GM23248 (cell line): ENCODE measurements at regions not wholly inside any gene's neighbourhood (a gene's known extent, or its start where the extent isn't known, plus 50 kb on each side); places are given as distances from the start of the nearest gene placed in this dataset.
A peak's percentile ranks its signal among the peaks of the same experiment; 100 is the strongest.

ENCODE experiments used
- DNase-seq: peaks from one replicate; pipeline ENCODE4 v3.0.0-alpha.2; 2015
- H2AFZ ChIP-seq: fragments of 200-600 bp; sonication (generic); 2 replicates; pipeline ENCODE4 v1.6.1; 2016; ENCODE audit warnings: antibody characterized with exemption
- H3F3A ChIP-seq: fragments of 200-600 bp; sonication (generic); 2 replicates; pipeline ENCODE4 v1.6.1; 2016; ENCODE audit warnings: mild to moderate bottlenecking, antibody characterized with exemption, mixed run types; ENCODE audit not compliant: insufficient read depth
- H3K27ac ChIP-seq: fragments of 200-600 bp; sonication (generic); 2 replicates; pipeline ENCODE4 v1.5.1; 2016; ENCODE audit warnings: mild to moderate bottlenecking
- H3K27me3 ChIP-seq: fragments of 200-600 bp; sonication (generic); replicated peaks from 2 replicates; pipeline ENCODE4 v1.6.1; 2016; ENCODE audit warnings: mild to moderate bottlenecking; ENCODE audit not compliant: insufficient read depth
- H3K36me3 ChIP-seq: fragments of 200-600 bp; sonication (generic); 2 replicates; pipeline ENCODE4 v1.6.1; 2016; ENCODE audit warnings: low read depth, mild to moderate bottlenecking
- H3K4me1 ChIP-seq: fragments of 200-600 bp; sonication (generic); 2 replicates; pipeline ENCODE4 v1.6.1; 2016; ENCODE audit warnings: mild to moderate bottlenecking; ENCODE audit not compliant: insufficient read depth
- H3K4me2 ChIP-seq: fragments of 200-600 bp; sonication (generic); one replicate; pipeline ENCODE4 v1.6.1; 2016; ENCODE audit warnings: mild to moderate bottlenecking; ENCODE audit not compliant: unreplicated experiment
- H3K4me3 ChIP-seq: fragments of 200-600 bp; sonication (generic); 2 replicates; pipeline ENCODE4 v1.5.1; 2016; ENCODE audit warnings: mild to moderate bottlenecking
- H3K79me2 ChIP-seq: fragments of 200-600 bp; sonication (generic); 2 replicates; pipeline ENCODE4 v1.6.1; 2016; ENCODE audit warnings: mild to moderate bottlenecking; ENCODE audit not compliant: insufficient read depth
- H3K9ac ChIP-seq: fragments of 200-600 bp; sonication (generic); 2 replicates; pipeline ENCODE4 v1.6.1; 2016; ENCODE audit warnings: mild to moderate bottlenecking
- H3K9me2 ChIP-seq: fragments of 200-600 bp; sonication (generic); 2 replicates; pipeline ENCODE4 v1.6.1; 2016; ENCODE audit warnings: mixed run types, mild to moderate bottlenecking, moderate library complexity; ENCODE audit not compliant: insufficient read depth
- H3K9me3 ChIP-seq: fragments of 200-600 bp; sonication (generic); one replicate; pipeline ENCODE4 v1.6.1; 2017; ENCODE audit warnings: low read depth
- H4K20me1 ChIP-seq: fragments of 200-600 bp; sonication (generic); 2 replicates; pipeline ENCODE4 v1.6.0; 2016; ENCODE audit not compliant: insufficient read depth
- EZH2 ChIP-seq: fragments of 200-600 bp; sonication (generic); IDR thresholded peaks from 2 replicates; pipeline ENCODE4 v1.6.1; 2018; ENCODE audit warnings: antibody characterized with exemption, mild to moderate bottlenecking; ENCODE audit not compliant: insufficient read depth, poor library complexity, severe bottlenecking
- EZH2phosphoT487 ChIP-seq: fragments of 200-600 bp; sonication (generic); IDR thresholded peaks from 2 replicates; pipeline ENCODE4 v1.6.1; 2018; ENCODE audit warnings: antibody characterized with exemption, moderate library complexity, mild to moderate bottlenecking, low read depth; ENCODE audit not compliant: insufficient read depth
- WGBS, 2 experiments: methylation state at CpG; one replicate each; pipeline ENCODE4 v1.1.6; 2015 to 2017; ENCODE audit warnings: low lambda C conversion rate in 2 of 2, low coverage in 1 of 2; ENCODE audit errors: missing lambda C conversion rate in 2 of 2; 5-methylcytosine and 5-hydroxymethylcytosine counted together
- in situ Hi-C: fragments of 300-500 bp; cut with MboI; formaldehyde crosslinking; loops from 2 replicates; pipeline ENCODE4 v1.15.0; 2020

GRCh38 chr3:110314512-110315114 lies 757.0 kb upstream of the NECTIN3 start:
- Histone ChIP-seq H3K9me2 (no peaks in the 10 kb centered on the region), H4K20me1 (no peaks in the 10 kb centered on the region), H3K27ac (no peak overlapping the region), H3K4me3 (no peak overlapping the region), H2AFZ (peak overlapping the region; percentile 41; the same call in 1 of the 2 replicates), H3F3A (no peaks in the 10 kb centered on the region), H3K27me3 (no peaks in the 10 kb centered on the region), H3K4me1 (peaks cover 10% of the 10 kb centered on the region; the same call in 1 of the 2 replicates), H3K36me3 (no peaks in the 10 kb centered on the region), H3K9ac (no peak overlapping the region), H3K4me2 (no peak overlapping the region), H3K9me3 (no peaks in the 10 kb centered on the region), H3K79me2 (no peaks in the 10 kb centered on the region)
- in situ Hi-C loops, result loop anchor here (10.0 kb wide), 1 partner anchor 580 kb away; no protein-coding TSS in a partner anchor
- 30 to 40% methylated on average over 7 of the region's 7 CpGs for WGBS, 2 experiments
- TF ChIP-seq EZH2 (no peak), EZH2phosphoT487 (no peak)
- peak; percentile 78 for DNase-seq

DNA sequence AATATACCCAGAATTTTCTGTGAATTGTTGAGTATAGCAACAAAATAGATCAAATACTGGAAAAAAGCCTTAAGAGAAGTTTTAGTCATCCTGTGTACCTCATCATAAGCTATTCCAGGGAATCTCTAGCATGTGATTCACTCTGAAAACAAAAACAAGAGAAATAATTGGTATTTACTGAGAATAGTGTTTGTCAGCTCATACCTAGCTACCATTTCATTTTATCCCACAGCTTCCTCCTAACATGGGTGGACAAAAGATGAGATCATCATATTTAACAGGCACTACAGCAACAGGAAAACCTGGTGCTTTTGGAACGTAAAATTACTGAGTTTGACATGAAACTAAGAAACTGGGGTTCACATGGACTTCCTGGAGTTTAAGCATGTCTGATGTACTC lies 753.5 kb upstream of the NECTIN3 start:
- no peaks in the 10 kb centered on the region for H3F3A ChIP-seq
- no peaks in the 10 kb centered on the region for H3K9me2 ChIP-seq
- no peak overlapping the region for H3K4me2 ChIP-seq
- no peak overlapping the region for H3K27ac ChIP-seq
- H3K4me1 ChIP-seq, result peaks cover 10% of the 10 kb centered on the region; the same call in 1 of the 2 replicates
- H4K20me1 ChIP-seq, result no peaks in the 10 kb centered on the region
- TF ChIP-seq EZH2phosphoT487 (no peak), EZH2 (no peak)
- H2AFZ ChIP-seq, result peak overlapping the region; percentile 34
- H3K9ac ChIP-seq, result no peak overlapping the region
- 79 to 80% methylated on average over 1 of the region's 1 CpG for WGBS, 2 experiments
- in situ Hi-C loops, result loop anchor here (10.0 kb wide), 1 partner anchor 583 kb away; no protein-coding TSS in a partner anchor
- no peak overlapping the region for H3K4me3 ChIP-seq
- H3K36me3 ChIP-seq, result no peaks in the 10 kb centered on the region
- H3K27me3 ChIP-seq, result no peaks in the 10 kb centered on the region
- H3K79me2 ChIP-seq, result no peaks in the 10 kb centered on the region
- H3K9me3 ChIP-seq, result no peaks in the 10 kb centered on the region
- DNase-seq, result peak; percentile 21

- Histone ChIP-seq H4K20me1 (no peaks in the 10 kb centered on the region), H2AFZ (no peak overlapping the region), H3K4me3 (no peak overlapping the region), H3K27me3 (no peaks in the 10 kb centered on the region), H3F3A (peaks cover 12% of the 10 kb centered on the region), H3K79me2 (no peaks in the 10 kb centered on the region), H3K9me2 (no peaks in the 10 kb centered on the region), H3K27ac (no peak overlapping the region), H3K9me3 (no peaks in the 10 kb centered on the region), H3K4me2 (no peak overlapping the region), H3K9ac (no peak overlapping the region), H3K4me1 (peaks cover 10% of the 10 kb centered on the region), H3K36me3 (no peaks in the 10 kb centered on the region)
- in situ Hi-C loops, result no loop called here
- TF ChIP-seq EZH2, result no peak
- TF ChIP-seq EZH2phosphoT487, result no peak
- 41 to 45% methylated on average over 1 of the region's 1 CpG for WGBS, 2 experiments
- DNase-seq, result no peak
Observed at GRCh38 chr3:110323349-110323748, 748.3 kb upstream of the NECTIN3 start.

DNA sequence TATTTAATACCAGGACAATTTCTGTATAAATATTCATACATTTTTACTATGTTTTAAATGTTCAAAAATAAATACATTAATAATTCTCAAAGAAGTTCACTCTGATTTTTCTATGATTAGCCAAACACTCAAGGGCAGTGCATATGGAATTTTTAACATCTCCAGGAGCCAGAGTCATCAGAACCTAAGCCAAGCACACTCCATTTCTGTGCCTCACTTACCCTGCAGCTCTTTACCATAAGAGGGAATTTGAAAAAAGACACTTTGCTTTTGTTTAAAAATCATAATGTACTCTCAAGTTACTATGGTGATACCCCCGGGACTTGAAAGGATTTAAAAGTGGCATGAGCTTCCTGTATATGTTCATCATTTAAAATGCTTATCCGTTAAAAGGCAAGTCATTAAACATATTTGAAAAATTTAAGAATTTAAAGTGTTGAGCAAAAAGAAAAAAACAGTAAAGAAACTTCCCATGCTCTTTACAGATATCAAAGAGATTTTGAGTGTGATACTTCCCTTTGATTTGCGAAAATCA lies 747.4 kb upstream of the NECTIN3 start:
- TF ChIP-seq EZH2phosphoT487 (no peak), EZH2 (no peak)
- WGBS, 2 experiments, result 88 to 90% methylated on average over 3 of the region's 3 CpGs
- in situ Hi-C loops, result no loop called here

More for the DNA sequence above, 747.4 kb upstream of the NECTIN3 start:
- no peaks in the 10 kb centered on the region for H3K79me2 ChIP-seq
- H3K9me2 ChIP-seq, result no peaks in the 10 kb centered on the region
- H3K4me3 ChIP-seq, result no peak overlapping the region
- H2AFZ ChIP-seq, result no peak overlapping the region
- H3K4me1 ChIP-seq, result peaks cover 8% of the 10 kb centered on the region
- no peaks in the 10 kb centered on the region for H3K36me3 ChIP-seq
- no peaks in the 10 kb centered on the region for H3K9me3 ChIP-seq
- H3F3A ChIP-seq, result peaks cover 14% of the 10 kb centered on the region
- no peak for DNase-seq
- H3K27me3 ChIP-seq, result no peaks in the 10 kb centered on the region
- no peak overlapping the region for H3K4me2 ChIP-seq
- H3K9ac ChIP-seq, result no peak overlapping the region
- no peaks in the 10 kb centered on the region for H4K20me1 ChIP-seq
- no peak overlapping the region for H3K27ac ChIP-seq
